ENCODE measurements at regions not wholly inside any gene's neighbourhood (a gene's known extent, or its start where the extent isn't known, plus 50 kb on each side); places are given as distances from the start of the nearest gene placed in this dataset.
"Not testable (repeated sequence)": the region's sequence is repeated elsewhere in the genome, so short reads cannot be mapped to it uniquely, and the experiment has no call there.

GRCh38 chr10:36556468-36556867, 568.9 kb upstream of the ANKRD30A start:
- no peak for DNase-seq (ENCODE audit: low read depth)

DNA sequence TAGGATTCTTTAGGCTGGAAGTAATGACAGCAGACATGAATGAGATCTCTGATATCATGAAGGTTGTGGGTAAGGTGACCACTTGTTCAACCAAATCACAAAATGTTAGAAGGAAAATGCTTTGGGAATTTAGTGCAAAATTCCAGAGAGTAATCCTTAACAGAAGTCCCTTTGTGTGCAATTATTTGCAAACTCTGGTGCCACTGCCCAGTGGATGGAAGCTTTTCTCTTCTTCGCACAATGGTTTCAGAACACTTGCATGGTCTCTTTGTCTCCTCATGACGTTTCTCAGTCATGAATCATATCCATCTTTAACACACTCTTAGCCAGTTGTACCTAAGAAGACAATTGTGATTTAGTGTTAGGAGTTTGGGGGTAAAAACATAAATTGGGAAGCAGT, 570.4 kb upstream of the ANKRD30A start:
- DNase-seq (ENCODE audit: low read depth) = no peak

- DNase-seq (ENCODE audit: low read depth) = no peak
These were observed 577.4 kb upstream of the ANKRD30A start for GRCh38 chr10:36547965-36548364.

DNA sequence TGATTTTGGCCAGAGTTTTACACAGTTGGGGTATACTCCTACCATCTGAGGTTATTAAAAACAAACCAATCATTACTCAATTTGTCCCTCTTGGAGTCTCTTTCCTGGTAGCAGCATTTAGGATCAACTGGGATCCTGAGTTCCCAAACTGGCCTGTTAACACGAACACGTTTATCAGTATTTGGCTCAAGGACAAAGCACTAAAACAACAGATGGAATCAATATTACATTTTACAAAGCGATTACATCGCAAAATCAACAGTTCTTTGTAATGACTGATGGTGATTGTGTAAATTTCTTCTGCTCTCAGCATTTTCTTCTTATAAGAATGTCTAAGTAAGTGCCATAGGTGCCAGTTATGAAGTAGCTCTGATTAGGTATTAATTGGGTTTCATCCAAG, 582.9 kb upstream of the ANKRD30A start:
- DNase-seq (ENCODE audit: low read depth) = no peak

GRCh38 chr10:36540611-36541010, 584.8 kb upstream of the ANKRD30A start:
- no peak for DNase-seq (ENCODE audit: low read depth)

- peak; percentile 24 for DNase-seq (ENCODE audit: low read depth)
These were observed 586.3 kb upstream of the ANKRD30A start for GRCh38 chr10:36538953-36539586.

DNA sequence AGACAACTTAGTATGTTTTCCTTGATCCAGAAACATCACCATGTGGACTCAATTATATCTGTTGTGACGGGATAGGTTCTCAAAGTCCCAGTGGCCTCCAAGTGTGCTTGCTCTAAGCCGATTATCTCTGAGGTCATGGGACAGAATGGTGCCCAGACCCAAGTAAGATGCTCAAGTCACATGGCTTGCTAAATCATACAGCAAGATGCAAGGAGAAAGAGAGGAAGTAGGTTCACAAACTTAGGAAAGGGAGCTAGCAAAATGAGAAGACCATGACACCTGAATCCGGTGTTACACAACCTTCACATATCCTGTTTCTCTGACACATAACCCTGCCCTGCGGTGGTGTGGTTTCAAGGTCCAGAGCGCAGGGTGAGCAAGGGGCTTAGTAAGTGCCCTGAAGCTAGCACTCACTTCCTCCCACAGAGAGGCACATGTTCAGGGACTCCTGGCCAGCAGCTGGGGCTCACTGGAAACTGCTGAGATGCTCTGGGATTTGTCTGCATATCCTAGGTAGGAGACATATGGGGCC, 590.9 kb upstream of the ANKRD30A start:
- peak; percentile 88 for DNase-seq (ENCODE audit: low read depth)

DNA sequence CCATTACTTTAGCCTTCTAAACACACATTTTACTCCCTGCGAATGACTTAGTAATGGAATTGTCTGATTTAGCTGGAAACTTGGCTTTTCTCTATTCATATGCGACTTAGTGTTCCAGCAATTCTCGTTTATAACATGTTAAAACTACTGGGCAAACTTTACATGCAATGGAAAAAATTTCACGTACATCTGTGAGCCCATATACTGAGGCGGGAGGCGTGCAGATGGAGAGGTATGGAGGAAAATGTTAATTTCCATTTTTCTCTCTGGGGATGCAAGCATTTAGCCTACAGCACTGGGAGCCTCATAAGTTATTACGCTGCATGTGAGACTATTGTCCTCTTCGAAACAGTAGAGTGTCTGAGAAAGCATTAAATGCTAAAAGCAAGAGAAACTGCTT, 591.5 kb upstream of the ANKRD30A start:
- no peak for DNase-seq (ENCODE audit: low read depth)

DNA sequence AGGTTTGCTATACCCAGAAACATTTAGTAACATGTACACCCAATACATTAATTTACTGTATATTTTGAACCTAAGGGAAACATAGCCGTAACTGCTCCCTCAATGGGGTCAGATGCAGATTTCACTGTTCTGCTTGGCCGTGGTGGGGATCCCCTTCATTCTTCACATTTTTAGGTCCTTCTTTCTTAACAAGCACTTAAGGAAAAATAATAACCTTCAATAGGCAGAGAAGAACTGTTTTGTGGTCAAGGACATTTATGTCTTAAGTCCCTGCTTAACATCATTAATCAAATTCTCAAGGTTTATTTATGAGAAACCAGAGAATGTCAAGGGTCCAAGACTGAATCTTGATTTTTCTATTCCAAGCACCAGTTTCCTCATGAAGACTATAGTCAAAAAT, 592.1 kb upstream of the ANKRD30A start:
- no peak for DNase-seq (ENCODE audit: low read depth)

GRCh38 chr10:36531621-36532020, 593.8 kb upstream of the ANKRD30A start:
- peak; percentile 24 for DNase-seq (ENCODE audit: low read depth)

DNA sequence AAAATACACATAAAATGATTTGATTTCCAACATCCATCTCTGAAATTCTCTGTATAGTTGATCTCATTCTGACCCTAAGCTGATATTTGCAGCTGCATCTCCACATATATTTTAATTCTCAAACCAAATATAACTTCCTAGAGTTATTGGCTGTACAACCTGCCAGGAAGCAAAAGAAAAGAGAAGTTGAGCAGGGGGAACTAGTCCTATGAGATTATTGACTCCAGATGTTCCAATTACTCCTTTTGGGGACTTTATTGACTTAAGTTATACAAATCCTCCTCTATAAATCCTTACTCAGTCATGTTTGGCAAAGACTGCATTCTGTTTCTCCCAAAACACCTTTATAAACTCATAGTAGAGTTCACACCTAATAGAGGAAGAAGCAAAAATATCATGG, 599.4 kb upstream of the ANKRD30A start:
- DNase-seq (ENCODE audit: low read depth) = no peak

DNA sequence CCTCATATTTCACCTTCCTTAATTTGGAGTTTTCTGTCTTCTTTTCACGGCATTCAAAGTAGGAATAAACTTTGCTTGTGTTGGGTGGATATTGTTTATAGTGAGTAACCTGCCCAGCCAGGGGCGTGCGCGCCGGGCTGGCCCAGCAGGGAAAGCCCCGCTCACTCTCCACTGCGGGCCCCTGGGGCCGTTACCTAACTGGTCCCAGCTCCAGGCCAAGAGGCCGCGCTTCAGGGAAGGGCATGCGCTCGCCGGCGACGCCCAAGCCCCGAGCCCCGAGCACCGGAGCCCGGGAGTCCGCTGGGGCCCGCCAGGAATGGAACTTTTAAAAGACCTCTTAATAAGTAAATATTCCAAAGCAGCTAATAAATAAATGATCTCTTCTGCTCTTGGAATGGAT, 601.3 kb upstream of the ANKRD30A start:
- DNase-seq (ENCODE audit: low read depth) = not testable (repeated sequence)

DNA sequence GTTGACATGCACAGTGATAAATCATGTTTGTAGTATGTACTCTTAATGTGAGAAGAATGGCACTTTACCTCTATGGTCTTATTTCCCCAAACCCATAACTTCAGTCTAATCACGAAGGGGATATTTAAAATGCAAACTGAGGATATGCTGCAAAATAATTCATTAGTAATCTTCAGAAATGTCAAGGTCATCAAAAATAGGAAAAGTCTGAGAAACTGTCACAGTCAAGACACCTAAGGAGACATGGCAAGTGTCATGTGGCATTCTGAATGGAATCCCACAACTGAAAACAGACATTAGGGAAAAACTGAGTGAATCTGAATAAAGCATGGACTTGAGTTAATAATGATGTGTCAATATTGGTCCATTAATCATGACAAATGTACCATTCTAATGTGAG, 605.5 kb upstream of the ANKRD30A start:
- DNase-seq (ENCODE audit: low read depth) = no peak

- no peak for DNase-seq (ENCODE audit: low read depth)
These were observed 609.1 kb upstream of the ANKRD30A start for GRCh38 chr10:36516281-36516680.

DNA sequence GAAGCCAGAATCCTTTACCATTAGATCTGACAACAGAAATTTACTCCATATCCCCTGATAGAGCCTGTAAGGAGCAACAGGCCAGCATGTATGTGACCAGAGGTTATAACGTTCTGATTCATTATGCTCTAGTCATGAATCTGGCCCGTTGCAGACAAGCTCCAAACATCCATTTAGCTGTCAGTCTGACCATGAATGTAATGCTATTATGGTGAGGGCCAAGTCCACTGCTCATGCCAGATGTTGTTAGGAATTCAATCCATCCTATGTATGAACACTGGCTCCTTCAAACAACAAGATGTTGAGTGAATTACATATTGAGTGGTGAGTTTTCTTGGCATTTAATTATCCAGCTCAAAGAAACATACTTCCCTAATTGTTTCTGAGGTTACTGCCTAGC, 610.1 kb upstream of the ANKRD30A start:
- DNase-seq (ENCODE audit: low read depth) = peak; percentile 68

GRCh38 chr10:36507715-36508114, 617.7 kb upstream of the ANKRD30A start:
- DNase-seq (ENCODE audit: low read depth) = no peak

GRCh38 chr10:36506697-36507496, 618.5 kb upstream of the ANKRD30A start:
- DNase-seq (ENCODE audit: low read depth) = no peak

GRCh38 chr10:36506261-36506660, 619.1 kb upstream of the ANKRD30A start:
- no peak for DNase-seq (ENCODE audit: low read depth)

GRCh38 chr10:36504758-36505157, 620.6 kb upstream of the ANKRD30A start:
- no peak for DNase-seq (ENCODE audit: low read depth)

- no peak for DNase-seq (ENCODE audit: low read depth)
These were observed 625.1 kb upstream of the ANKRD30A start for GRCh38 chr10:36500266-36500665.

GRCh38 chr10:36499693-36500092, 625.7 kb upstream of the ANKRD30A start:
- no peak for DNase-seq (ENCODE audit: low read depth)

DNA sequence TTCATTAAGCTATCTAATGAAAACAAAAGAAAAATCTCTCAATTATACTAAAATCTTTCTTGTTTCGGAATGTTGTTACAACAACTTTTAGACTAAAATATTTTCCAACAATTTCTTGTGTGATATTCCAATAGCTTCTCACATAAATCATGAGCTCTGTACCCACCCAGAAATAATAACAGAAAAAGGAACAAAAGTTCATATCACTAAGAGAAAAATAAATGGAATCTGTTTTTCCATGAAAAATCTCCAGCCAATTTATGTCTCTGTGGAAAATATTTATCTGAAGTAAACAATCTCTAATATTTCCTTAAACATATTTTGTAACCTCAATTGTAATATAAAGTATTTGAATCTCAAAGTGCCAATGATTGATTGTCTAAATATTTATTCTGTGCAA, 628.6 kb upstream of the ANKRD30A start:
- DNase-seq (ENCODE audit: low read depth) = no peak

- DNase-seq (ENCODE audit: low read depth) = peak; percentile 86
These were observed 631.0 kb upstream of the ANKRD30A start for GRCh38 chr10:36494371-36494770.

- DNase-seq (ENCODE audit: low read depth) = peak; percentile 52
These were observed 631.9 kb upstream of the ANKRD30A start for GRCh38 chr10:36493516-36493880.

All from amniotic epithelial cell (primary cell).